Right atrium auricular region (tissue), 2 donors: ENCODE measurements at regions not wholly inside any gene's neighbourhood (a gene's known extent, or its start where the extent isn't known, plus 50 kb on each side); places are given as distances from the start of the nearest gene placed in this dataset.

Experiments
- DNase-seq: peaks from one replicate; pipeline ENCODE4 v3.0.0-alpha.2; 2019; ENCODE audit warnings: low spot score
- H3K27ac ChIP-seq, 2 donors: fragments of 200-600 bp; sonication (generic); 1 replicate in 1 of 2; 2 replicates in 1 of 2; pipeline ENCODE4 v1.5.1; 2016 to 2019
- H3K27me3 ChIP-seq, 2 donors: fragments of 200-600 bp; sonication (generic); one replicate each; pipeline versions ENCODE4 v1.5.1 to v1.6.0; 2017 to 2019
- H3K36me3 ChIP-seq: fragments of 200-600 bp; sonication (generic); one replicate; pipeline ENCODE4 v1.5.1; 2016
- H3K4me1 ChIP-seq, 2 donors: fragments of 200-600 bp; sonication (generic); one replicate each; pipeline versions ENCODE4 v1.5.1 to v1.6.0; 2017 to 2019
- H3K4me3 ChIP-seq, 2 donors: fragments of 200-600 bp; sonication (generic); 1 replicate in 1 of 2; 2 replicates in 1 of 2; pipeline ENCODE4 v1.5.1; 2017 to 2019; ENCODE audit warnings: mild to moderate bottlenecking in 1 of 2, moderate library complexity in 1 of 2
- H3K9me3 ChIP-seq, 2 donors: fragments of 200-600 bp; sonication (generic); one replicate each; pipeline ENCODE4 v1.5.1; 2019
- CTCF ChIP-seq, 2 donors: fragments of 200-600 bp; sonication (generic); IDR thresholded peaks; one replicate each; pipeline ENCODE4 v1.5.1; 2019; ENCODE audit warnings: antibody characterized with exemption in 2 of 2

DNA sequence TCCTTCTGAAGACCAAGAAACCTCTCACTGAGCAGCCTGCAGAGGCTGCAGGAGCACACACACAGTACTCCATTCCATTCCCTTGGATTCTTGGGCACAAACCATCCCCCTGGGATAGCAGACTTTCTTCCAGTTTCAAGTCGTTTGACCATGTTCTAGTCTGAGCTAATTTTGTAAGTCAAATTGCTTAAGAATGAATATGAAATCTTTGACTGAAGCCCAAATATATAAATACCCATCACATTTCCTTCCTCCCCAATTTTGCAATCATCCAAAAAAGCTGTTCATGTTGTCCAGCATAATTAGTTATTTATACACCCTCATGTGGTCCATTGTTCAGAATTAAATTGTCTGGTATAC lies 231.2 kb upstream of the TPRG1 start:
- DNase-seq: no peak
- no peak for TF ChIP-seq CTCF (IDR thresholded peaks at IDR 0.05)
- H3K4me3 ChIP-seq: no peak overlapping the region
- no peaks in the 10 kb centered on the region for H3K36me3 ChIP-seq
- peaks cover 0 to 24% of the 10 kb centered on the region in 2 donors for H3K4me1 ChIP-seq
- no peaks in the 10 kb centered on the region for H3K9me3 ChIP-seq
- no peaks in the 10 kb centered on the region for H3K27me3 ChIP-seq
- peak overlapping the region; percentile 60 for H3K27ac ChIP-seq

DNA sequence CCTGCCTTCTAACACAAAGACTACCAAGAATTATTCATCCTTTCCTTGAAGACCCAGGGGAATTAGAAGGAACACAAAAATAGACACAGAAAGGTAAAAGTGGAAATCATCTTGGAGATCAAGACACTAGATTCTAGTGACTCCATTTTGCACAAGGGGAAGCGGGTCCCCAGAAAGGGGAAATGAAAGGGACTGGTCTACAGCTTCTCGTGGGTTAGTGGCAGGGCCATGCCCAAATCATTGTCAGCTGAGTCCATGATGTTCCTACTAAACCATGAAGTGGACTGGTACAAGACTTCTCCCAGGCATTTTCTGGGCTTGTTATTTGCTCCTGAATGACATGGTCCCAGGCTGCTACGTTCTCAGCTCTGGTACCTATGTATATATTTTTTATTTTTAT lies 230.7 kb upstream of the TPRG1 start:
- Histone ChIP-seq H3K4me3 (no peak overlapping the region), H3K4me1 (peaks cover 0 to 28% of the 10 kb centered on the region in 2 donors), H3K27me3 (no peaks in the 10 kb centered on the region), H3K9me3 (no peaks in the 10 kb centered on the region), H3K27ac (peak overlapping the region; percentile 60), H3K36me3 (no peaks in the 10 kb centered on the region)
- DNase-seq: peak; percentile 65
- no peak for TF ChIP-seq CTCF (IDR thresholded peaks at IDR 0.05)

GRCh38 chr3:188942191-188942590 lies 229.6 kb upstream of the TPRG1 start:
- no peak for DNase-seq
- Histone ChIP-seq H3K36me3 (no peaks in the 10 kb centered on the region), H3K4me1 (peaks cover 0 to 39% of the 10 kb centered on the region in 2 donors), H3K27ac (no peak overlapping the region), H3K4me3 (no peak overlapping the region), H3K9me3 (no peaks in the 10 kb centered on the region), H3K27me3 (no peaks in the 10 kb centered on the region)
- no peak for TF ChIP-seq CTCF (IDR thresholded peaks at IDR 0.05)

DNA sequence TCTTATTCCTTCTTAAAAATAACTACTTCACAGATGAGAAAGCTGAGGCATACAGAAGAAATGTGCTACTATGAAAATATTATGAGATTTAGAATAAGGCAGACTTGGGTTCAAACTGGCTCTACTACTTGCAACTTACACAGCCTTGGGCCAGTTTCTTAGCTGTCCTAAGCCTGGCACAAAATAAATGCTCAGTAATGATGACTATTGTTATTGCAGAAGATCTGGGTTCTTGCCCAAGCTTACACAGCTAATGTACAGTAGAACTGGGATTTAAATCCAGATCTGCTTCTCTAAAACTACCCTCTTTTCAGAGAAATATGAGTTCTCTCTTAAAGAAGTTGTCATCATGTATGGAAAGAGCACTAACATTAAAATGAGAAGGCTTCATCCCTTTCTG lies 228.2 kb upstream of the TPRG1 start:
- Histone ChIP-seq H3K36me3 (no peaks in the 10 kb centered on the region), H3K27me3 (no peaks in the 10 kb centered on the region), H3K27ac (peak overlapping the region; percentile 21 to 28), H3K4me3 (no peak overlapping the region), H3K9me3 (no peaks in the 10 kb centered on the region), H3K4me1 (peaks cover 0 to 50% of the 10 kb centered on the region in 2 donors)
- DNase-seq: no peak
- TF ChIP-seq CTCF (IDR thresholded peaks at IDR 0.05): no peak

DNA sequence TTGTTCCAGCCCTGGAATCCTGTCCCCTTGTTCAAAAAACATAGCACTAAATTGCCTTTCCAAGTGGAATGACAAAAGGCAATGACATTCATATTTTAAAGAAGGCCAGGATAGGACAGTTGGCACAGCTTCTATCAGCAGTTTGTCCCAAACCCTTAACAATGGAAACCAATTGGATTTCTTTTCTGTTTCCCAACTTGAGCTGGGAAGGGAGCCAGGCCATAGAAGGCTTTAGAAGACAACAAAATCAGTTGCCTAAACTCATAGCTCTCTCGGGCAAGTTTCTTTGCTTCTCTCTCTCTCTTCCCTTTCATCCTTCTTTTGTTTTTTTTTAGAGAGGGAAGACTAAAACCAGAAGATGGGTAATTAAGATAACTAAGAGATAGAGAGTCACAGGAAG lies 227.7 kb upstream of the TPRG1 start:
- H3K4me1 ChIP-seq: peaks cover 0 to 55% of the 10 kb centered on the region in 2 donors
- no peak overlapping the region for H3K4me3 ChIP-seq
- no peaks in the 10 kb centered on the region for H3K36me3 ChIP-seq
- no peak for DNase-seq
- peak overlapping the region; percentile 21 to 28 for H3K27ac ChIP-seq
- no peaks in the 10 kb centered on the region for H3K27me3 ChIP-seq
- no peak for TF ChIP-seq CTCF (IDR thresholded peaks at IDR 0.05)
- no peaks in the 10 kb centered on the region for H3K9me3 ChIP-seq
